Subcutaneous abdominal adipose tissue (tissue), 5 donors: ENCODE measurements at regions not wholly inside any gene's neighbourhood (a gene's known extent, or its start where the extent isn't known, plus 50 kb on each side); places are given as distances from the start of the nearest gene placed in this dataset.
A peak's percentile ranks its signal among the peaks of the same experiment; 100 is the strongest.

Source experiments
- H3K27ac ChIP-seq: one replicate; pipeline ENCODE4 v1.7.0; 2013; ENCODE audit warnings: low read depth, mild to moderate bottlenecking, inconsistent platforms, low read length, moderate library complexity
- H3K27me3 ChIP-seq, 5 donors: one replicate each; pipeline ENCODE4 v1.7.0; 2013; ENCODE audit warnings: low read length in 5 of 5, inconsistent platforms in 1 of 5; ENCODE audit not compliant: control insufficient read depth in 5 of 5, insufficient read depth in 4 of 5
- H3K36me3 ChIP-seq, 5 donors: one replicate each; pipeline ENCODE4 v1.7.0; 2013; ENCODE audit warnings: low read length in 5 of 5; ENCODE audit not compliant: control insufficient read depth in 5 of 5, insufficient read depth in 5 of 5
- H3K4me1 ChIP-seq, 5 donors: one replicate each; pipeline ENCODE4 v1.7.0; 2013; ENCODE audit warnings: low read length in 5 of 5, mild to moderate bottlenecking in 3 of 5, moderate library complexity in 1 of 5; ENCODE audit not compliant: control insufficient read depth in 5 of 5, insufficient read depth in 5 of 5
- H3K4me3 ChIP-seq, 5 donors: one replicate each; pipeline ENCODE4 v1.7.0; 2013; ENCODE audit warnings: low read length in 5 of 5, low read depth in 1 of 5
- H3K9ac ChIP-seq, 5 donors: one replicate each; pipeline ENCODE4 v1.7.0; 2013; ENCODE audit warnings: low read length in 5 of 5, mild to moderate bottlenecking in 4 of 5, moderate library complexity in 3 of 5
- H3K9me3 ChIP-seq, 5 donors: one replicate each; pipeline ENCODE4 v1.7.0; 2013; ENCODE audit warnings: low read length in 5 of 5; ENCODE audit not compliant: control insufficient read depth in 5 of 5
- donor health status: healthy.
- donor health status: healthy.
- donor health status: healthy.
- donor health status: healthy.
- donor health status: healthy.

DNA sequence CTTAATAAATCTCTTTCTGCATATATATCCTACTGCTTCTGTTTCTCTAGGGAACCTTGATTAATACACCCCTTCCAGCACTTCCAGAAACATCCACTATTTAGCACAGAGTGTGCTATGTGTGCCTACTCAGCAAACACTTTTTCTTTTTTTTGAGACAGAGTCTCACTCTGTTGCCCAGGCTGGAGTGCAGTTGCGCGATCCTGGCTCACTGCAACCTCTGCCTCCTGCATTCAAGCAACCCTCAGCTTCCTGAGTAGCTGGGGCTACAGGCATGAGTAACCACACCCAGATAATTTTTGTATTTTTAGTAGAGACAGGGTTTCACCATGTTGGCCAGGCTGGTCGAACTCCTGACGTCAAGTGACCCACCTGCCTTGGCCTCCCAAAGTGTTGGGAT lies 266.9 kb upstream of the DIAPH2 start:
- no peak overlapping the region for H3K4me3 ChIP-seq
- no peak overlapping the region for H3K27ac ChIP-seq

DNA sequence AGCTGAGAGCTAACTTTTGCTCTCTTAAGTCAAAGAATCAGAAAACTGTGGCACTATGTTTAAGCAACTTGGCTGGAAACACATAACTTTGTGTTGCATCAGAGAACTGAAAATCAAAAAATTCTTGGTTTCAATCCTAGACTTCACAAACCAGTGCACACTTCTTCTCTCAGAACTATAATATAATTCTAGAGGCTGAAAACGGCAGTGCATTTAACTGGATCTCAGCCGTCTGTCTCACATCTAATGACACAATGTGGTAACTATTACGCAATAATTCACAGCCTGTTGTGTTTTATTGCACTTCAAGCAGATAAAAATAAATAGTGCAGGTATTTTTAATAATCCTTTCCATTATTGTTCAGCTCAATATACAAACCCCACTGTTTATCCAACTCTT lies 260.6 kb upstream of the DIAPH2 start:
- H3K27ac ChIP-seq: peak overlapping the region; percentile 1
- H3K4me1 ChIP-seq: peaks cover 0 to 20% (median 5%) of the 10 kb centered on the region in 5 donors
- no peaks in the 10 kb centered on the region for H3K36me3 ChIP-seq
- H3K9ac ChIP-seq: no peak overlapping the region
- H3K27me3 ChIP-seq: no peaks in the 10 kb centered on the region
- H3K9me3 ChIP-seq: no peaks in the 10 kb centered on the region
- no peak overlapping the region for H3K4me3 ChIP-seq

More for the DNA sequence above, 266.9 kb upstream of the DIAPH2 start:
- no peaks in the 10 kb centered on the region for H3K9me3 ChIP-seq
- H3K9ac ChIP-seq: no peak overlapping the region
- no peaks in the 10 kb centered on the region for H3K36me3 ChIP-seq
- H3K4me1 ChIP-seq: no peaks in the 10 kb centered on the region
- H3K27me3 ChIP-seq: peaks cover 0 to 3% (median 0%) of the 10 kb centered on the region in 5 donors

DNA sequence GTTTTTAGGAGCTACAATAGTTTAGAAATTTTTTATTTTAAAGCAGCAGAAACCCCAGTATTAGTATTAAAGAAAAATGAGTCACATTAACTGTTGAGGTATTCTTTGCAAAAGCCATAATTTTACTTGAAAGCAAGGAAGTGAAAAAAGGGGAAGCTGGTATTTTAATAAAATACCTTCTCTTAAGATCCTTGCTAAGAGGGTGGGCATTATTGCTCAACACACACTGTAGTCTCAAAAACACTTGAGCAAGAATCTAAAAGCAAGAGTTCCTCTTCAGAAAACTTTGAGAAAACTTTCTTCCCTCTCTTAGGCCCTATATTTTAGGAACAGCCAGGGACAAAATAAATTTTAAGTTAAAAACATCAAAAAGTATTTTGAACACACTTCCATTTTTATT lies 259.4 kb upstream of the DIAPH2 start:
- peaks cover 0 to 20% (median 5%) of the 10 kb centered on the region in 5 donors for H3K4me1 ChIP-seq
- no peak overlapping the region for H3K9ac ChIP-seq
- peaks cover 0 to 5% (median 0%) of the 10 kb centered on the region in 5 donors for H3K27me3 ChIP-seq
- H3K9me3 ChIP-seq: no peaks in the 10 kb centered on the region
- no peak overlapping the region for H3K4me3 ChIP-seq
- H3K27ac ChIP-seq: peak overlapping the region; percentile 1
- H3K36me3 ChIP-seq: no peaks in the 10 kb centered on the region

DNA sequence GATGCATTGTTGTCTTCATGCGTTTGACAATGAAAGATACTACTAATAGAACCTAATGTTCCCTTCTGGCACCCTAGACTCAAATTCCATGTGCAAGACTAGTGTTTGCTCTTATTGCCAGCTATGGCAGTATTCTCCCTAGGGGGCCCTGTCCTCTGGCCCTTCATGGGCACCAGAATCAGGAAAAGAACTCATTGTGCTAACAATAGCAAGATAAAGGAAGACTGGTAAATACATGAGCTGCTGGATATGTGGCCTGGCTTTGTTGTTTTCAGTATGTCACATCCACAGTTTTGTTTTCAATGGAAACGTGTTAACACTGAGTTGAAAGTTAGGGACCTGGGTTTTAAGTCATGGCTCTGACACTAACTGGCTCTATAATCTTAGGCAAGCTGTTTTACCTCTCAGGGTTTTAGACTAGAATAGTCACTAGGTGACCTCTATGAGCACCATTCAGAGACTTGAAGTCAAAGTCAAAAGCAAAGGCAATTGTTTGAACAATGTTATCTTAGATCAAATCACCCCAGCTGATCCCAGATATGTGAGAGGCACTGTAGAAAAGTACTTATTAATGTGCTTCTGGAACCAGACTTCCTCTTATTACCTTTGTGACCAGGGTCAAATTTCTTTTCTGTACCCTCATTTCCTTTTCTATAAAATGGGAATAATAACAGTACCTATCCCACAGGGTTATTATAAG lies 253.7 kb upstream of the DIAPH2 start:
- H3K27ac ChIP-seq: no peak overlapping the region
- no peaks in the 10 kb centered on the region for H3K36me3 ChIP-seq
- H3K27me3 ChIP-seq: peaks cover 0 to 5% (median 0%) of the 10 kb centered on the region in 5 donors
- H3K9ac ChIP-seq: peak overlapping the region in 1 of 5 donors; percentile 30
- H3K9me3 ChIP-seq: no peaks in the 10 kb centered on the region
- H3K4me1 ChIP-seq: peaks cover 0 to 14% (median 4%) of the 10 kb centered on the region in 5 donors
- no peak overlapping the region for H3K4me3 ChIP-seq

DNA sequence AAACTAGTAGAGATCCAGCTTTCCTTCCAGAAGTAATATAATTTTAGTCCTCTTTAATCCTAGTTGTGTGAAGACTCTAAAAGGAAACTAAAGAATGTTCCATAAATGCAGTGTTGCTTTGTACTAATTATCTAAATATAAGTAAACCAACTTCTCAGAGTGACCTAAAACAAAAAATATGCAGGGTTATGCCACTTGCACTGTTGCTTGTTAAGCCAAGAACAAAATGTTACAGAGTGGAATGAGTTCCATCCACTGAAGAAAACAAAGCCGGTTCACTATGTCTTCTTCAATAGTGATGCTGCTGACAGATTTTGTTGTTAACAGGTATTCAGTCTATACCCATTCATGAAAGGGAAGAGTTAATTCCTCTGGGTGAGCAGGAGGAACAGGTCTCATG lies 252.0 kb upstream of the DIAPH2 start:
- H3K27ac ChIP-seq: no peak overlapping the region

DNA sequence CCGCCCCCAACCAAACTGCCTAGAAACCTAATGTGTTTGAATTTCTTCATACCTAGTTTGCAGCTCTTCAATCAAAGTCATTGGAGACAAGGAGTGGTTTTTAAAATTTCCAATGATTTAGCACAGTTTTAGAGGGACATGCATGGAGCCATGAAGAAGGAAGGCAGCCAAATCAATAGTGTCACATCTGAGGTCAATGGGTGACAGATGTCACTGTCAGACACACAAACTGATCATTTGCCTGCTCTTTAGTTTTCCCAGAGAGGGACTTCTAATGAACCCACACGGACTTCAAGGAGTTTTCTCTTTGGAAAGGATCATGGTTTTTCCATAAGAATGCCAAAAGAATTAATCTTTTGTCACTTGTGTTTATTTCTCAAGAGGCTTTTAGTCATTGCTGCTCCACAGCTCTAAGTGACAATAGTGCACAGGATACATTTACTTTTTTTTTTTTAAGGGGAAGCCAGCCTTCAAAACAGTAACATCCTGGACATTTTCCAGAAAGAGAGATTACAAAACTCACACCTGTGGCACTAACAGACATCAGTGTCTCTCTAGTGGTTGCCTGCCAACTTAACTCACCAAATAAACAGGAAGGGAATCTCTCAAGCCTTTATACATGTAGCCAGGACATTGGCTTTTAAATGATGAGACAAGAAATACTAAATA lies 251.1 kb upstream of the DIAPH2 start:
- peak overlapping the region; percentile 13 for H3K27ac ChIP-seq
- H3K4me3 ChIP-seq: no peak overlapping the region
- H3K9ac ChIP-seq: no peak overlapping the region
- no peaks in the 10 kb centered on the region for H3K36me3 ChIP-seq
- H3K9me3 ChIP-seq: no peaks in the 10 kb centered on the region
- peaks cover 0 to 7% (median 3%) of the 10 kb centered on the region in 5 donors for H3K27me3 ChIP-seq
- peaks cover 0 to 14% (median 4%) of the 10 kb centered on the region in 5 donors for H3K4me1 ChIP-seq

More for the DNA sequence above, 252.0 kb upstream of the DIAPH2 start:
- H3K9ac ChIP-seq: no peak overlapping the region
- H3K9me3 ChIP-seq: no peaks in the 10 kb centered on the region
- H3K36me3 ChIP-seq: no peaks in the 10 kb centered on the region
- H3K27me3 ChIP-seq: peaks cover 0 to 7% (median 2%) of the 10 kb centered on the region in 5 donors
- peaks cover 0 to 14% (median 4%) of the 10 kb centered on the region in 5 donors for H3K4me1 ChIP-seq
- H3K4me3 ChIP-seq: no peak overlapping the region

DNA sequence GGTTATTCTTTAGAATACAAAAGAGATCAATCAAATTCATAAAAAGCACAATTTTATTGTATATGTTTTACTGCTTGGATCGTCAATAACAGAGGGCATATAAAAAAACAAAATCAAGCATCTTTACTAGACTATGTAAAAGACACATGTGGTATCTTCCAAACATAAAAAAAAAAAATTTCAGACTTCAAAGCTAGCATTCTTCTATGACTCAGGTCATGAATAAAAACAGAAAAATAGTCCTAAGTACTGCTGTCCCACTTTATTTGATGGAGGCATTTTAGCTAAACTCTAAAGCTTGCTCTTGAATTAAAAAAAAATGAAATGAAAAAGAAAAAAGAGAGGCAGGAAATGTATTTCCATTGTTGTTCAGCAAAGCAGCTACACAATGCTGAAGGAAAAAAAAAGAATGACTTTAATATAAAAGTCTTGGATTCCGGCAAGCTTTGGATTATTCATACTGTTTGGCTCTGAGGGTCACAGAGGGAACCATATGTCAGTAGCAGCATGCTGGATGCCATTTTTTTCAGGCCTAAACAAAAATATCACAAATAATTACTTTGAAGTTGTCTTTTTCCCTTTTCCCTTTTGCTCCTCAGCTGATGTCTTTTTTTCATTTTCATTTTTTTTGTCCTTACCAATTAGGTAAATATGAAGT lies 249.1 kb upstream of the DIAPH2 start:
- Histone ChIP-seq H3K4me3 (no peak overlapping the region), H3K36me3 (no peaks in the 10 kb centered on the region), H3K9ac (no peak overlapping the region), H3K27me3 (peaks cover 0 to 3% (median 2%) of the 10 kb centered on the region in 5 donors), H3K4me1 (peaks cover 0 to 12% (median 4%) of the 10 kb centered on the region in 5 donors), H3K9me3 (no peaks in the 10 kb centered on the region), H3K27ac (no peak overlapping the region)

DNA sequence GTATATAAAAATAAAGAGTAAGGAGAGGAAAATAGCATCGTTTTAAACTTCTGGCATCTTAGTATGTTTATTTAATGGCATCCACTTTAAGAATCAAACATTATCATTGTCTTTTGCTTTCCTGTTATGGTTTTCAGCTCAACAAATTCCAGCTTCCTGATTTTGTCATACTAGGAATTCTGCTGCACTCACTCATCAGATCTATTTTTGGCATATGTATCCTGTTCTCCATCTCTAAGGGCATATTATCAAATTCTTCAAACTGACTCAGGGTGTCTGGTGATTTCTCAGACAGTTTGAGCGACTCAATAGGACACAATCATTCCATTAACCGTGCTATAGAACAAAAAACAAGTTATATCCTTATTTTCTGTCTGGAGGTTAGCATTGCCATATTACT lies 248.5 kb upstream of the DIAPH2 start:
- no peak overlapping the region for H3K9ac ChIP-seq
- H3K36me3 ChIP-seq: no peaks in the 10 kb centered on the region
- H3K9me3 ChIP-seq: no peaks in the 10 kb centered on the region
- peaks cover 0 to 3% (median 0%) of the 10 kb centered on the region in 5 donors for H3K27me3 ChIP-seq
- H3K27ac ChIP-seq: no peak overlapping the region
- no peak overlapping the region for H3K4me3 ChIP-seq
- H3K4me1 ChIP-seq: peaks cover 0 to 7% (median 0%) of the 10 kb centered on the region in 5 donors

DNA sequence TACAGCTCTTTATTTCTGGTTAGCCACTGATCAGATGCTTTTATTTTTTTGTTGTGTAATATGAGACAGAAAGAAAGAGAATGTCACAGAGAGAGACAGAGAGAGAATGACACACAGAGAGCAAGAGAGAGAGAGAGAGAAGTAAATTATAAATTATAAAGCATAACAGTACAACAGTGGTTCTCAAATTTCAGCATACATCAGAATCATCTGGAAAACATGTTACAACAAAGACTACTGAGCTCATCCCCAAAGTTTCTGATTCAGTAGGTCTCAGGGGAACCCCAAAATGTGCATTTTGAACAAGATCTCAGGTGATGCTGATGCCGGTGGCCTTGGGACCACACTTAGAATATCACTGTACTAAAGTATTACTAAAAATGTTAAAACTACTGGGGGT lies 245.8 kb upstream of the DIAPH2 start:
- H3K9ac ChIP-seq: no peak overlapping the region
- no peak overlapping the region for H3K4me3 ChIP-seq
- H3K36me3 ChIP-seq: no peaks in the 10 kb centered on the region
- H3K4me1 ChIP-seq: peaks cover 0 to 2% (median 0%) of the 10 kb centered on the region in 5 donors
- H3K9me3 ChIP-seq: no peaks in the 10 kb centered on the region
- peaks cover 0 to 3% (median 0%) of the 10 kb centered on the region in 5 donors for H3K27me3 ChIP-seq
- no peak overlapping the region for H3K27ac ChIP-seq

DNA sequence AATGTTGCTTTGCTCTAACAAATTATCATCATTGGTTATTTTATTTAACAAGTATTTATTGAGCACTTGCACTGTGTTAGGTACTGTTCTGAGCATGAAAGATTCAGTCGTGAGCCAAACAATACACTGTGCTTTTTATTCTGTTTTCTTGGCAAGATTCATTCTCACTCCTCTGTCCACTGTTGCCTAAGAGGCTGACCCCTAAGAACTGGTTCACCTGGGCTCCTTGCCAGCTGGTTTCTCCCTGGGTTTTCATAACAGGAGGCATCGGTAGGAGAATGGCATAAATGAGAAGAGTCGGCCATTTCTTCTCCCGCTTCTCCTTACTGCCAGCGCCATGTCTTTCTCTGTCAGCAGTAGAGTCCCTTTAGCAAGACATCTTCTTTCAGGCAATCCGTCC lies 243.7 kb upstream of the DIAPH2 start:
- Histone ChIP-seq H3K27me3 (peaks cover 0 to 3% (median 0%) of the 10 kb centered on the region in 5 donors), H3K4me3 (no peak overlapping the region), H3K9me3 (no peaks in the 10 kb centered on the region), H3K36me3 (no peaks in the 10 kb centered on the region), H3K9ac (no peak overlapping the region), H3K4me1 (no peaks in the 10 kb centered on the region), H3K27ac (no peak overlapping the region)
